GM18517 (cell line): ENCODE measurements at regions not wholly inside any gene's neighbourhood (a gene's known extent, or its start where the extent isn't known, plus 50 kb on each side); places are given as distances from the start of the nearest gene placed in this dataset.

Experiments
- ATAC-seq: cut with Tn5 transposase; IDR thresholded peaks from one replicate; pipeline ENCODE4 v1.9.1; 2021; ENCODE audit warnings: mild to moderate bottlenecking, moderate library complexity; ENCODE audit not compliant: unreplicated experiment

DNA sequence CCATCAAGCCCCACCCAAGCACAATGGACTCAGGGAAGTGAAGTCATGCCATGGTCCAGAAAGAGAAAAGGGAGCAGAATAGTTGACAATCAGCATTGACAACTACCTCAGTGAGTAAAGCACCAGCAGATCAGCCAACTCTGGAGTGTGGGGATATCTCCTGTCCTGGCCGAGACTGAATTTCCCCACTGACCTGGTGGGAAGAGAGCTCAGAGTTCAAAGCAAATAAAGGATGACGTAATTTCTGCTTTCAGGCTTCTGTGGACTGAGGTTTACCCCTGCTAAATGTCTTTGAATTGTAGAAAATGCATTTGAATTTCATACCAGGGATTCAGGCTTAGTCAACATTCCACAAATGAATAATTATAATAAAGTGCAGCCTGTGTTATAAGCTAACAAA is 152.9 kb downstream of the CBLN1 start:
- no peak for ATAC-seq

GRCh38 chr16:49127103-49127502 is 154.5 kb downstream of the CBLN1 start:
- ATAC-seq: no peak

DNA sequence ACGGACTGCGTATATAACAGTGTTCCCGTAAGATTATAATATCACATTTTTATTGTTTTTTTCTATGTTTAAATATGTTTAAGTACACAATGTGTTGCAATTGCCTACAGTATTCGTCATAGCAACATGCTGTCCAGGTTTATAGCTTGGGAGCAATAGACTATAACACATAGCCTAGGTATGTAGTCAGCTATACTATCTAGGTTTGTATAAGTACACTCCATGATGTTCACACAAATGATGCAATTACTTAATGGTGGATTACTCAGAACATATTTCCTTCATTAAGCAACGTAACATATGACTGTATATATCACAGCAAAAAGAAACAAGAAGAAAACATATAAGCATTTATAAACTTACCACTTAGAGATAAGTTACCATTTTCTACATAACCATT is 160.0 kb downstream of the CBLN1 start:
- ATAC-seq: no peak

GRCh38 chr16:49120631-49121030 is 161.0 kb downstream of the CBLN1 start:
- ATAC-seq: no peak

DNA sequence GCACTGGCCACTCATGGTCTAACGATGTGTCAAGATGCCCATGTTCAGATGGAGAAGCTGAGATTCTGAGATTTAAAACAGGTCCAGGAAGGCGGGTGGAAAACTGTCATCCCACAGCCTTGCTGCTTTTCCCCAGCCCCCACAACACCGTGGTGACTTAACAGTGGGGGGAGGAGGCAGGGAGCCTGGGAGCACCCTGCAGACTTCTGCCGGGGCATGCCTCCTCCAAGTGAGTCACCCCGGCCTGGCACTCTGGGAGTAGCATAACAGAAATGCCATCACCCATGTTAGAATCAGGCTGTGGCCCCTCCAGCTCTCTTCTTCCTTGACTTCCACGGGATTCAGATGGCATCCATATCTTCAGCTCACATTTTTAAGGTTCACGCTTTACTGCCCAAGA is 164.8 kb downstream of the CBLN1 start:
- no peak for ATAC-seq

DNA sequence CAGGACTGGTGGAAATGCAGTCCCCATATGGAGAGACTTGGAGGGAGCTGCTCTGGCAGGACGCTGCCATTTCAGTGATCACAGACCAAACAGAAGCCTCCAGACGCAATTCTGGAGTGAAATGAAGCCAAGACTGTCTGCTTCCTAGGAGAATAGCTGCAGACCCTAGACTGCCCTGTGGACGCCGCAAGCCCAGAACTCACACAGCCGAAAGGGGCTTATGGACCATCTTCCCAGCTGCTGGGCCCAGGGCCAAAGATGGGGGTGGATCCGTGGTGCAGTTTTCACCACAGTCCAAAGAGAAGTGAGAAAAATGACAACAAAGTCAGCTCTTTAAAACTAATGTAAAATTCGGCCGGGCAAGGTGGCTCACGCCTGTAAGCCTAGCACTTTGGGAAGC is 165.7 kb downstream of the CBLN1 start:
- ATAC-seq: no peak

GRCh38 chr16:49112754-49113153 is 168.9 kb downstream of the CBLN1 start:
- no peak for ATAC-seq

DNA sequence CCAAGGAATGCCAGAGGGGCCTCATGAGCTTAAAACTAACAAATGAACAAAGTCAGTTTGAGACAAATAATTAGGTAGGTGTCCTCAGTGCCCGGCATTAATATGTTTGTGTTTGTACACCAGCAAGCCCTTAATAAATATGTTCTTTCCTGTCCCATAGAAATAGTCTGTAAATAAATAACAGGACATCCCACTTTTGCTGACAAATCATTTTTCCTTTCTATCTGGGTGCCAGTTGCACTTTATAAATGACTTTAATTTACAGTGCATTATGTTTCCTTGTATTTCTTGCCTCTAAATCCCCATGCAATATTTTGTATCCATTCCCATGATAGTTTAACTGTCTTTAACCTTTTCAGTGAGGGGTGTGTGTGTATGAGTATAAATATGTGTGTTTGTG is 170.3 kb downstream of the CBLN1 start:
- ATAC-seq: no peak

DNA sequence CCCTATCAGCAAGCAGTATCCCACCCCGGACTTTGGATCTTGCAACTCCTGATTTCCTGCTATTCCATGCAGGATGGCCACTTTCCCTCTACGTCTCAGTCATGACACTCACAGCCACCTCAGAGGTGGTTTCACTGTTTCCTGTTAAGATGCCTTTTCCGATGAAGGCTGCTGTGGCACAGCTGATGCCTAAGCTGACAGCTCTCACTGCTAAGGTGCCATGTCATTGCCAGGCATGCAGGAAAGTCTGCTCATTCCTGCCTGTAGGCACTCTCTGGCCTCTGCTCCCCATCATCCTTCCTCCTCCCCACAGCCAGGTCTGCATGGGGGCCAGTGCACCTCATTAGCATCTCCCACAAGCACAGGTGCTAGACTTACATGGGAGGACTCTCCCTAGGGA is 173.0 kb downstream of the CBLN1 start:
- no peak for ATAC-seq

GRCh38 chr16:49103298-49103697 is 178.3 kb downstream of the CBLN1 start:
- no peak for ATAC-seq

DNA sequence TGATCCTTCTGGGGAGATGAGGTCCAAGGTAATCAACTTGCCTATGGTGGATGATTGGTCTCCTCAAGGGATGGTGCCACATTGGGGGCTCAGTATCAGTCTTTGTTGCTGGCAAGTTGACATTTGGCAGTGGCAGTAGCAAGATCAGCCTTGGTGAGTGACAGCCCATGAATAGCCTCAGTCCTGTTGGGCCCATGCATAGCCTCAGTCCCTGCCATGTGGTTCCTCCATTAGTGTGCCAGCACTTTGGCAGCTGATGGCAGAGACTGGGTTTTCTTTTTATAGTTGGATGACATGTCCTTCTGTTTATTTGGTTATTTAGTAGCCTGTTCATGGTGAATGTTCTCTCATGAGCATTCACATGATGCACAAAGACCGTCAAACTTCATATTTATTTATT is 179.6 kb downstream of the CBLN1 start:
- no peak for ATAC-seq

DNA sequence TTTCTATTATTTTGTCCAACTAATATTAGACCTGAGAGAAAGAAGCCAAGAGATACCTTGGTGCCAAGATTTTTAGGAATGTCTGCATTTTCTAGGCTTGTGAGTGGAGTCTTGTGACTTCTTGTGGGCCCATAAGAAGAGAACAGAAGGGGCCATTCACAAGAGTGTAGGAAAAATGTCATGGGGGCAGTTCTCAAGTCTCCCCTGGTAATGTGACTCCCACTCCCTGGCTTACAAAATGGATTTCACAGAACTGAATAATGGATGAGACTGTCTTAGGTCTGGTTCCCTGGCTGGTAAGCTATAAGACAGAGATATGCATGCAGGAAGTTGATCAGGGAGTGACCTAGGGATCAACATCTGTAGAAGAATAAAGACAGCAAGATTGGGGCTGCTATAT is 181.3 kb downstream of the CBLN1 start:
- no peak for ATAC-seq

DNA sequence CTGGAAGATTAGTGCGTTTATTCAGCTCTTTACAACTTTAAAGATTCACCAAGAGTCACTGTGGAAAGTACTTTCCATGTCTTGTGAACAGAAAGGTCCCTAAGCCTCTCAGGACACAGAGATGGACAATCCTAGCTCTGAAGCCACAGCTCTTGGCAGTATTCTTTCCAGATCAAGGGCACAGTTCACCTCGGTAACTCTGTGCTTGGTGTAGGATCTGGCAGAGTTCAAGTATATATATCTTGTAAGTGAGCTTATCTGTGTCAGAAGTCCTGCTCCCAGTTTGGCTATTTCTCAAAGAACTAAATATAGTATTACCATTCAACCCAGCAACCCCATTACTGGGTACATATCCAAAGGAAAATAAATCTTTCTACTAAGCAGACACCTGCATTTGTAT is 183.7 kb downstream of the CBLN1 start:
- ATAC-seq: no peak

DNA sequence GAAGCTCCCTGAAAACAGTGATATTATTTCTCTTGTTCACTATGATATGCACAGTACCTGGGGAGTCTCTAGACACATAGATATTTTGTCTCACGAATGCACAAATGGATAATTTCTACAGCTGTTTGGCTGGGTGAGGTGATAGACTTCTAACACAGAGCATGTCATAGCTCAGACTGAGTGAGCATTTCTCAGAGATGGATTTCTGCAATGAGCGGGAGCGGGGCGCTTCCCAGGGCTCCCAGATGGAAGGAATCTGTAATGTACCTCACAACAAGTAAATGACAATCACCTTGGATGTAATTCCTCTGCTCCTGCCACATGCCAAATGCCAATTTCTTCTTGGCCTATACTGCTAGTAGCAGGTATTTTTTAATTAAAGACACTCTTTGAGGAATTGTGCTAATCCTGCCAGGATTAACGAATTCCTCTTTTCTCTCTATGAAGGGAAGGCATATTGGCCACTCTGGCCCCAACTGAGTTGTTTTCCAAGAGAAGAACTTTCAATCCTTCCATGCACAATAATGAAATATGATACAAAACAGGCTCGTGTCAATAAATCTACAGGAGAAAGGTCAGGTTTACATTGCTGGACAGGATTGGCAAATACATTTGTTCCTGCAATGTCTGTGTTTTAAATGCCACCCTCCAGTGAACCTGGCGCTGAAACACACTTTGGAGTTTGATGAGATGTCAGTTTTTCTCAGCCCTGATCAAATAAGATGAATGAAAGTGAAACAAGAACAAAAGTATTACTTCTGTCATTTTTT is 185.3 kb downstream of the CBLN1 start:
- ATAC-seq: no peak

- no peak for ATAC-seq
Measured at GRCh38 chr16:49095539-49095938, 186.1 kb downstream of the CBLN1 start.

DNA sequence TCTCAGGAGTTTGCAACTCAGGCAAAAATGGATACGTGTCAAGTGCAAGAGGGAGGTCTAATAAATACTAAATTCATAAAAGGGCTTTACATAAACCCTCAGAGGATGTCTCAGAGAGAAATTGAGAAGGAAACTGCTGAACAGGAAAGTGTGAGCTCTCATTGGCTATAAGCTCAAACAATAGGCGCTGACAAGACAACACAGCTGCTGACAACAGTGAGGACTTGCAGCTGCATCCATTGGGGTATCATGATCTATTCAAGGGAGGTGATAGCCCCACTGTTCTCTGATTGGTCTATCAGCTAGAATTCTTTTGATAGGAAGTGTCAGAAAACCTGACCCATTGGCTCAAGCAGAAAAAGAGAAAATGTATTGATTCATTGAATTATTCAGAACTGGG is 187.2 kb downstream of the CBLN1 start:
- no peak for ATAC-seq

DNA sequence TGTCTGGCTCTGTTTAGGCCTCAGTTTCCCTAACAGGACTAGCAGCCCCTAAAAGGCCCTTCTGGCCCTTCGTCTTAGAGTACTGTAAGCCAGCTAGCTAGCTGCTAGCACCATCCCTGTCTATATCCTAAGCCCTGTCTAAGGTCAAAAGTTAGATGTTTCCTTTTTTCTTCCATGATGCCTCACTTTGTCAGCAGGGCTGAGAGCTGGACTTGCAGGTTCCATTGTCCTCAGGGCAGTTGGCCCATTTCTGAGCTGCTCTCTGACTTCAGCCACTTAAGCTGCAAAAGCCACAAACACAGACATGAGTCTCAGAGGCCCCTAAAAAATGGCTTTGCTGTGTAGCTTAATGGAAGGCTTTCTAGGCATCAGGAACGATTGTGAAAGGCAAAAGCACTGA is 187.7 kb downstream of the CBLN1 start:
- no peak for ATAC-seq

GRCh38 chr16:49092704-49093103 is 188.9 kb downstream of the CBLN1 start:
- no peak for ATAC-seq

GRCh38 chr16:49089533-49089932 is 192.1 kb downstream of the CBLN1 start:
- ATAC-seq: no peak

GRCh38 chr16:49089039-49089438 is 192.6 kb downstream of the CBLN1 start:
- ATAC-seq: no peak

DNA sequence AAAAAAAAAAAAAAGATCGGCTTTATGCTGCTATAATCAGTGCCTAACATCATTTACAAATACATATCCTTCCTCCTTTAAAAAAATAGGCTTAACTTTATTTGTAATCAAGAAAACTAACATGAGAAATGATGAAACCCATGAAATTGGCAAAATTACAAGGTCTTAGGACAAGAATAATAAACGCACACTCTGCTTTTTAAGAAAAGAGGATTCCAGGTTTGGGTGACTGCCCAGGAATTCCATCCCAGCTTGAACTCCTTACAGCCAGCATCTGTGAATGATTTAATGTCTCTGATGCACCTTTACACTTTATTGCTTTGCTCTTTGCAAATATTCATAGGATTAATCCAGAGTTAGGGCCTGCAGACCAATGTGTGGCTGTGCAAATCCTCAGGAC is 196.0 kb downstream of the CBLN1 start:
- ATAC-seq: no peak

GRCh38 chr16:49084628-49085390 is 196.8 kb downstream of the CBLN1 start:
- ATAC-seq: no peak

DNA sequence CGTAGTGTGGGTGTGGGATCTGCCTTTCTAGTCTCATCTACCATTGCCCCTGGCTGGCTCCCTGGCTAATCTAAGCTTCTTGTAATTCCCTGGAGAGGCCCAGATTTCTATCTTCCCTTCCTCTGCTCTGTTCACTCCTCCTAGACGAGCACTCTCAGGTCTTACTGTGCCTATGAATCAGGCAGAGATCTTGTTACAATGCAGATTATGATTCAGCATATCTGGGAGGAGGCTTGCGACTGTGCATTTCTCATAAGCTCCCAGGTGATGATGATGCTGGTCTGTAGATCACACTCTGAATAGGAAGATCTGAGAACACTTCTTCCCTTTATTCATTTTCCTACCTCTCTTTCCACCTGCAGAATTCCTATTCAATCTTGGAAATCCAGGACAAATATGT is 200.1 kb downstream of the CBLN1 start:
- no peak for ATAC-seq
